HG03342 (cell line): ENCODE measurements at regions not wholly inside any gene's neighbourhood (a gene's known extent, or its start where the extent isn't known, plus 50 kb on each side); places are given as distances from the start of the nearest gene placed in this dataset.
"Not testable (repeated sequence)": the region's sequence is repeated elsewhere in the genome, so short reads cannot be mapped to it uniquely, and the experiment has no call there.

Experiments
- ATAC-seq: cut with Tn5 transposase; IDR thresholded peaks from one replicate; pipeline ENCODE4 v1.9.1; 2021; ENCODE audit warnings: mild to moderate bottlenecking, moderate library complexity; ENCODE audit not compliant: unreplicated experiment

- ATAC-seq: no peak
Observed at GRCh38 chr11:116386118-116386699, 386.6 kb downstream of the BUD13 start.

GRCh38 chr11:116384876-116385275 lies 387.9 kb downstream of the BUD13 start:
- ATAC-seq: no peak

GRCh38 chr11:116384407-116384806 lies 388.4 kb downstream of the BUD13 start:
- ATAC-seq: no peak

GRCh38 chr11:116379185-116379828 lies 393.5 kb downstream of the BUD13 start:
- no peak for ATAC-seq

- ATAC-seq: no peak
Observed at GRCh38 chr11:116376547-116376946, 396.2 kb downstream of the BUD13 start.

GRCh38 chr11:116376054-116376453 lies 396.7 kb downstream of the BUD13 start:
- ATAC-seq: no peak

- ATAC-seq: no peak
Observed at GRCh38 chr11:116375221-116375620, 397.6 kb downstream of the BUD13 start.

- no peak for ATAC-seq
Observed at GRCh38 chr11:116374085-116374484, 398.7 kb downstream of the BUD13 start.

GRCh38 chr11:116373104-116373944 lies 399.5 kb downstream of the BUD13 start:
- ATAC-seq: no peak

GRCh38 chr11:116371146-116371545 lies 401.6 kb downstream of the BUD13 start:
- ATAC-seq: no peak

- no peak for ATAC-seq
Observed at GRCh38 chr11:116368784-116369183, 404.0 kb downstream of the BUD13 start.

- ATAC-seq: no peak
Observed at GRCh38 chr11:116366980-116367645, 405.7 kb downstream of the BUD13 start.

GRCh38 chr11:116366451-116366850 lies 406.3 kb downstream of the BUD13 start:
- ATAC-seq: no peak

- not testable (repeated sequence) for ATAC-seq
Observed at GRCh38 chr11:116364925-116365324, 407.9 kb downstream of the BUD13 start.

- no peak for ATAC-seq
Observed at GRCh38 chr11:116364348-116364747, 408.4 kb downstream of the BUD13 start.

GRCh38 chr11:116360221-116360941 lies 412.4 kb downstream of the BUD13 start:
- no peak for ATAC-seq

GRCh38 chr11:116357784-116358544 lies 414.8 kb downstream of the BUD13 start:
- no peak for ATAC-seq

GRCh38 chr11:116356451-116356850 lies 416.3 kb downstream of the BUD13 start:
- ATAC-seq: no peak

- no peak for ATAC-seq
Observed at GRCh38 chr11:116355104-116355503, 417.7 kb downstream of the BUD13 start.

GRCh38 chr11:116353589-116353988 lies 419.2 kb downstream of the BUD13 start:
- no peak for ATAC-seq
